Natural killer cell treated with Interleukin-12 subunit alpha and Interleukin-12 subunit beta and Interleukin-15 and Interleukin-18, amount 100 ng/mL, for 72 hours (primary cell): ENCODE measurements at regions not wholly inside any gene's neighbourhood (a gene's known extent, or its start where the extent isn't known, plus 50 kb on each side); places are given as distances from the start of the nearest gene placed in this dataset.
"Not testable (repeated sequence)": the region's sequence is repeated elsewhere in the genome, so short reads cannot be mapped to it uniquely, and the experiment has no call there.

Experiments used
- ATAC-seq, 2 donors: fragments of 150-1000 bp; cut with Tn5 transposase in 1 of 2; sonication (Bioruptor Pico), chemical (Tn5 transposase) in 1 of 2; 2 replicates each; pipeline ENCODE4 v1.10.0; 2021
- DNase-seq: peaks from one replicate; pipeline ENCODE4 v3.0.0; 2022; ENCODE audit warnings: low spot score
- H3K27ac Mint-ChIP-seq, 2 donors: 1 replicate in 1 of 2; 2 replicates in 1 of 2; pipeline ENCODE4 v1.8.0; 2022; ENCODE audit warnings: mixed read lengths in 2 of 2, mild to moderate bottlenecking in 1 of 2, moderate library complexity in 1 of 2
- H3K27me3 Mint-ChIP-seq, 2 donors: 1 replicate in 1 of 2; 2 replicates in 1 of 2; pipeline ENCODE4 v1.8.0; 2022; ENCODE audit warnings: mixed read lengths in 2 of 2
- H3K36me3 Mint-ChIP-seq: one replicate; pipeline ENCODE4 v1.8.0; 2022; ENCODE audit warnings: mixed read lengths
- H3K4me1 Mint-ChIP-seq, 2 donors: 1 replicate in 1 of 2; 2 replicates in 1 of 2; pipeline ENCODE4 v1.8.0; 2022; ENCODE audit warnings: low read depth in 2 of 2, mixed read lengths in 2 of 2, mild to moderate bottlenecking in 1 of 2
- H3K4me3 Mint-ChIP-seq: one replicate; pipeline ENCODE4 v1.8.0; 2022; ENCODE audit warnings: mixed read lengths
- H3K9me3 Mint-ChIP-seq: 2 replicates; pipeline ENCODE4 v1.8.0; 2022; ENCODE audit warnings: mixed read lengths

DNA sequence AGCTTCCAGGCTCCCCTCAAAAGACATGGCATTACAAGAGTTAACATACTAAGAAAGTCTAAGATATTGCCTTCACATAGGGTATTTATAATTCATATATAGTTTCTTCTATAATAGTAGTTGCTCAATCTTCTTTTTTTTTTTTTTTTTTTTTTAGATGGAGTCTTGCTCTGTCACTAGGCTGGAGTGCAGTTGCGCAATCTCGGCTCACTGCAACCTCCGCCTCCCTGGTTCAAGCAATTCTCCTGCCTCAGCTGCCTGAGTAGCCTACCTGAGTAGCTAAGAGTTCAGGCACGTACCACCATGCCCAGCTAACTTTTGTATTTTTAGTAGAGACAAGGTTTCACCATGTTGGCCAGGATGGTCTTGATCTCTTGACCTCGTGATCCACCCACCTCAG is 337.0 kb downstream of the FAM181B start:
- not testable (repeated sequence) for DNase-seq, H3K27ac Mint-ChIP-seq, ATAC-seq, H3K27me3 Mint-ChIP-seq, H3K36me3 Mint-ChIP-seq, H3K4me3 Mint-ChIP-seq, H3K4me1 Mint-ChIP-seq
- H3K9me3 Mint-ChIP-seq, result peaks cover 15% of the 10 kb centered on the region

DNA sequence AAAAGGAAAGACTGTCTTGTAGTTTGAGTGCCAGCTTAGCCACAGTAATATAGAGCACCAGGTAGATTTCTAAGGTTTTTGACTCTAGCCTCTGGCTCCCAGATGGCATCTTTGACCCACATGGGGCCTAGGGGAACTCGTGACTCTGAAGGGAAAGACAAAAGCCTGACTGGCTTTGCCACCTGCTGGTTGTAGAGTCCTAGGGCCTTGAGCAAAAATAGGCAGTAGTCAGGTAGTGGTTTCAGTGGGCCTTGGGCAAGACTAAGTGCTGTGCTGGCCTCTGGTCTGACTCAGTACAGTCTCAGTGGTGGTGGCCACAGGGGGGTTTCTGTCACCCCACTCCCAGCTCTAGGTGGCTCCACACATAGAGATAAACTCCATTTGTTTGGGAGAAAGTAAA is 349.4 kb downstream of the FAM181B start:
- no peak for DNase-seq

DNA sequence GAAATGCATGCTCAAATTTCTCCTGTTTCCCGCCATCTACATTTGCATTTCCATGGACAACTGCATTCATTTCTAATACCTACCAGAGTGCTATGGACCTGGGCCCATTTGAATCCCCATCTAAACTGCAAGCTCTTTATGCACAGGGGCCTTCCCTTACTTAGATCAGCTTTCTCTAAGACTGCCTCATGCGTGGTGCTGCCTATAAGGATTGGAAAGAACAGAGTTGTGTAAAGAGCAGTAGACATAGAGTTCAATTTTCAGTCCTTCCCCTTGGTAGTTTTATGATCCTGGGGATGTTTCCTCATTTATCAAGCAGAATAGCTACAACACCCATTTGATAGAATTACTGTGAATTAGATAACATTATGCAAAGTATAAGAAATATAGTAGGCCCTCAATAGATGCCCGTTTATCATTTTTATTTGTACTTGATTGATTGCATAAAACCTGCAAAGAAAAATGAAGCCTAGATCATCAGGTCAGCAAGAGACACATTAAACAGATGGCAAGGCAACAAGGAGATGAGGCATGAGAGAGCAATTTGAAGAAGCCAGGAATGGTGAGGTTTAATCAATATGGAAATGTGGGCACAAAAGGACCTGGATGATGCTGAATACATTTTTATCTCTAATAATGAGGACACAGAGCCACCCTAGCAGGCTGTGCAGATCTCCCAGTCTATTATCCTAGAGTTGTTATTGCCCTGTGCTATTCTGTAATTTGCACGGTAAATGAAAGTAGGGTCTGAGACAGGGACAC is 359.7 kb downstream of the FAM181B start:
- Mint-ChIP-seq H3K27ac (no peak overlapping the region), H3K4me1 (no peaks in the 10 kb centered on the region)
- no peak for DNase-seq

More for the DNA sequence above, 349.4 kb downstream of the FAM181B start:
- H3K4me1 Mint-ChIP-seq, result no peaks in the 10 kb centered on the region
- H3K4me3 Mint-ChIP-seq, result no peak overlapping the region
- no peak for ATAC-seq
- H3K36me3 Mint-ChIP-seq, result peaks cover 8% of the 10 kb centered on the region
- no peaks in the 10 kb centered on the region for H3K27me3 Mint-ChIP-seq
- peaks cover 15% of the 10 kb centered on the region for H3K9me3 Mint-ChIP-seq
- no peak overlapping the region for H3K27ac Mint-ChIP-seq

DNA sequence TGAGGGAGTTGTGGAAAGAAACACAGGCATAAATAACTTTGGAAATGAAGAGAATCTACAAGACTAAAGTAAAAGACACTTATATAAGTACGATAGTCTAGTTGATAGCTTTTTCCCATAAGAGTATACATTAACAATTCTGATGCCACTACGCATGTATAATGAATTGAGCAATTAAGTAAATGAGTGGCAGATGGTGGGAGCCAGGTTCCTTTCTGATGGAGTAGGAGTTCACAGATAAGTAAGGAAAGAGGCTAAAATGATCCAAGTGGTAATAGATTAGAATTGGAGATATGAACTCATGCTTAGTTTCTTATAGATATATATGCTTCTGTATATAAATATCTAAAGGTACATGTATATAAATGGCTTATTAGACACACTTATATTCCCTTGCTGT is 368.3 kb downstream of the FAM181B start:
- H3K27ac Mint-ChIP-seq, result no peak overlapping the region
- no peak overlapping the region for H3K4me3 Mint-ChIP-seq
- H3K27me3 Mint-ChIP-seq, result no peaks in the 10 kb centered on the region
- DNase-seq (no peak), ATAC-seq (no peak)
- no peaks in the 10 kb centered on the region for H3K4me1 Mint-ChIP-seq
- H3K9me3 Mint-ChIP-seq, result peaks cover 3% of the 10 kb centered on the region
- no peaks in the 10 kb centered on the region for H3K36me3 Mint-ChIP-seq

More for the DNA sequence above, 359.7 kb downstream of the FAM181B start:
- Mint-ChIP-seq H3K36me3 (no peaks in the 10 kb centered on the region), H3K9me3 (peaks cover 23% of the 10 kb centered on the region), H3K27me3 (no peaks in the 10 kb centered on the region), H3K4me3 (no peak overlapping the region)
- ATAC-seq, result no peak

DNA sequence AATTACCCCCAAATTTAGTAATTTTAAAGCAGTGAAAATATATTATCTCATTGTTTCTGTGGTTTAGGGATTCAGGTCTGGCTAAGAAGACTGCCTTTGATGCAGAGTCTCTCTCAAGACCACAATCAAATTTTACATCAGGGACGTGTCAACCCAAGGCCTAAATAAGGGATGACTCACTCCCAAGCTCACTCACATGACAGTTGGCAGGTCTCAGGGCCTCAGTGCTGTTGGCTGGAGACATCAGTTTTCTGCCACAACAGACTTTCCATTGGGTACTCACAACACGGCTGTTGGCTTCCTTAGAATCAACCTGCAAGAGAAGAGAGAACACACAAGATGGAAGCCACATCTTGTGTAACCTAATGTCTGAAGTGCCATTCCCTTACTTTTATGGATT is 377.3 kb downstream of the FAM181B start:
- Mint-ChIP-seq H3K4me1 (no peaks in the 10 kb centered on the region), H3K36me3 (no peaks in the 10 kb centered on the region), H3K27ac (no peak overlapping the region), H3K9me3 (peaks cover 2% of the 10 kb centered on the region), H3K4me3 (no peak overlapping the region), H3K27me3 (no peaks in the 10 kb centered on the region)
- no peak for ATAC-seq
- DNase-seq, result no peak

DNA sequence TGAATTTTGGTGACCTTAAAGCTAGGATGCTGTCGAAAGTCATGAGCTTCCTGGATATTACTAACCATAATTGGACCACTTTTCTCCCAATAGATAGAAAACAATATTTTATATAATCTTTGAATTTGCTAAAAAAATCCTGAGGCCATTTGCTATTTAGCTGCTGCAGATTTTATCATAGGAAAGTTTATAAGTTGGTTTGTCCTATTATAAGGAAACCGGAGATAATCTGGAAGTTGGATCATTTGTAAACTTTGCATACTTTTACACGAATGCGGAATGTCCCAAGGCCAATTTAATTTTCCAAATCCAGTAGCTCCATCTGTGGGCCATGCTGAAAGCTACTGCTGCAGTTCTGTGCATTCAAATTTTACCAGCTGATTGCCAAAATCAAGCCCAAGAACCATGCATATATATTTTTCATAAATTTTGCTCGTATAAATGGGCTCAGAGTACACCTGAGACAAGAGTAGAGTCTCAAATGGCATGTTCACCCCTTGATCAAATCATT is 378.3 kb downstream of the FAM181B start:
- ATAC-seq (no peak), DNase-seq (no peak)
- no peak overlapping the region for H3K4me3 Mint-ChIP-seq
- H3K27me3 Mint-ChIP-seq, result no peaks in the 10 kb centered on the region
- H3K36me3 Mint-ChIP-seq, result no peaks in the 10 kb centered on the region
- peaks cover 2% of the 10 kb centered on the region for H3K9me3 Mint-ChIP-seq
- no peak overlapping the region for H3K27ac Mint-ChIP-seq
- no peaks in the 10 kb centered on the region for H3K4me1 Mint-ChIP-seq

DNA sequence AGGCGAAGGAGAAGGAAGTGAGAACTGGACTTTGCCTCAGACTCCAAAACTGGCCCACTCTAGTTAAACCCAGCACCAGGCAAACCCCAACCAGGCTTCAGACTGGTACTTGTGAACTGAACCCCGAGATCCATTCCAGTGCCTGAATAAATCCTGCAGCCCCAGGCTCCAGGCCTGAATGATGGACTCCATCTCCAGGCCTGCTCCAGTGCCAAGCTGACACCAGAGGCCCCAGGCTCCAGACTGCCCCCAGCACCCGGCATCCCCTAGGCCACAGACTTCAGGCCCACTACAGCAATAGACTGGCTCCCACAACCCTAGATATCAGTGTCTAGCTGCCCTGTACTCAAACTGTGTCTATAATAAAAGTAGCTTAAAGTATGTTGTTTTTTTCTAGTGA is 406.8 kb downstream of the FAM181B start:
- no peak overlapping the region for H3K27ac Mint-ChIP-seq
- peaks cover 6% of the 10 kb centered on the region for H3K9me3 Mint-ChIP-seq
- no peaks in the 10 kb centered on the region for H3K4me1 Mint-ChIP-seq
- no peaks in the 10 kb centered on the region for H3K27me3 Mint-ChIP-seq
- H3K36me3 Mint-ChIP-seq, result no peaks in the 10 kb centered on the region
- ATAC-seq (no peak), DNase-seq (no peak)
- H3K4me3 Mint-ChIP-seq, result no peak overlapping the region

DNA sequence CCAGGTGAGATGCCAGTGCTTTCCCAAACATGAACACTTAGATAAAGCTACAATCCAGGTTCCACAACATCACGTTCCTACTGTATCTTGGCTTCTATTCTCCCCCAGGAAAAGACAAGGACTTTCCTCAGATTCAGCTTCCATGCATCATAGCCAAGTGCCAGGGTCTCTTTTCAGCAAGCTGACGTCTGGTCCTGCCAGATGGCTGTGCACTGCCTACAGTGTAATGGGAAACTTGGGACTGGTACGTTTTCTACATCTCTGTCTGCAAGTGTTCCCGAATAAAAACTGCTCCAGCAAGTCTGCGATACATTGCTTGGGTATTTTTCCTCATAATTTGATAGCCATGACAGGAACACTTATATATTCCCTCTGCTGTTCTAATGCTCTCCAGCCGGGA is 412.5 kb downstream of the FAM181B start:
- no peaks in the 10 kb centered on the region for H3K36me3 Mint-ChIP-seq
- no peak overlapping the region for H3K4me3 Mint-ChIP-seq
- no peaks in the 10 kb centered on the region for H3K9me3 Mint-ChIP-seq
- H3K27me3 Mint-ChIP-seq, result no peaks in the 10 kb centered on the region
- H3K27ac Mint-ChIP-seq, result no peak overlapping the region
- DNase-seq (no peak), ATAC-seq (no peak)
- H3K4me1 Mint-ChIP-seq, result no peaks in the 10 kb centered on the region

DNA sequence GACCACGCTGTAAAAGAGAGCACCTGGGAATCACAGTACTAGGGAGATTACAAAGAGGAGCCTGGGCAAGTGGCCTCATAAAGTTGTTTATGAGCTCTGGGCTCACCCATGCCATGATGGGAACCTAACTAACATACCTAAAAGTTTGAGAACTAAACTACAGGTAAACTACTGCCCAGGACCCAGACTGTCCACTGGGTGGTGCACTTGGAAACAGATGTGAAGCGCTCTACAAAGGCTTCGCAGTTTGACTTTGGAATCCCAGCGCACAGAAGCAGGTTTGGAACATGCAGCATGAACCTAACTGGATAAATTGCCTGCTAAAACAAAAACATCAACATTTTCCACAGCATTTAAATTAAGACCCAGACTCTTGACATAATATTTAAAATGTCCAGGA is 418.6 kb downstream of the FAM181B start:
- DNase-seq (no peak), ATAC-seq (no peak)
- Mint-ChIP-seq H3K4me1 (no peaks in the 10 kb centered on the region), H3K27ac (no peak overlapping the region), H3K9me3 (peaks cover 9% of the 10 kb centered on the region), H3K27me3 (no peaks in the 10 kb centered on the region), H3K4me3 (no peak overlapping the region), H3K36me3 (no peaks in the 10 kb centered on the region)

DNA sequence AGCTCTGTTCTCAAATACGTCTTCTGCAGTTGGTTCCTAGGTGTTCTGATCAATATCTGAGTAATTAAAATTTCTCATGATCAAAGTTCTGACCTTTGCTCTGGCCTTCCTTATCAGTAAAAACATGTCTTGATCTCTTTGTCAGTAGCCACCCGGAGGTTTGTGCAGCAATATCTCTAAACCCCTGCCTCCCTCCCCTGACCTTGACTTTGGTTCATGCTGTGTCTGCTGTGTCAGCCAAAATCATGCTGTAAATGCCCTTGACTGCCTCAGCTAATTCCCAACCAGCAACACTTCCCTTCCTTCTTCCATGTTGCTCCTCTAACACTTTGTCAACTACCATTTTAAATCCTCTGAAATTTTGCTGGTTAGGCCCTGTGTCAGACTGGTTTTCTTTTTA is 424.7 kb downstream of the FAM181B start:
- no peak overlapping the region for H3K4me3 Mint-ChIP-seq
- H3K9me3 Mint-ChIP-seq, result peaks cover 12% of the 10 kb centered on the region
- DNase-seq (no peak), ATAC-seq (no peak)
- no peaks in the 10 kb centered on the region for H3K36me3 Mint-ChIP-seq
- H3K27ac Mint-ChIP-seq, result no peak overlapping the region
- no peaks in the 10 kb centered on the region for H3K27me3 Mint-ChIP-seq
- H3K4me1 Mint-ChIP-seq, result no peaks in the 10 kb centered on the region

DNA sequence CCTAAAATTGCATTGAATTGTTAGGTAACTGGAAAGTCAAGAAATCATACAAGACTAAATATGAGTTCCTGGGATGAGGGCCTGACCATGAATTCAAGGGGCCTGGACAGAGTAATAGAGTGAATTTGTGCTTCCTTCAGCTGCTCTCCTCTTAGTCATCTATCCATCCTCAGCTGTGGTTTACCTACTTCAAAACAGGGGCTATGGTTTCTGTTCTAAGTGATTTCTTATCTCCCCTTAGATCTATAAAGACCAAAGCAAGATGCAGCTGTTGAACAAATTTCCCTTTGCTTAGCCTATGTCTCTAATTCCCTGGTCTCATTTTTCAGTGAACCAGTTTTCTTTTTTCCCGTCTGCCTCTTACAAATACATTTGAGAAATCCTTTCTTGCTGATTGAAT is 428.5 kb downstream of the FAM181B start:
- no peaks in the 10 kb centered on the region for H3K4me1 Mint-ChIP-seq
- no peaks in the 10 kb centered on the region for H3K36me3 Mint-ChIP-seq
- no peak for DNase-seq
- ATAC-seq, result no peak
- H3K27ac Mint-ChIP-seq, result no peak overlapping the region
- no peaks in the 10 kb centered on the region for H3K27me3 Mint-ChIP-seq
- H3K9me3 Mint-ChIP-seq, result peaks cover 6% of the 10 kb centered on the region
- no peak overlapping the region for H3K4me3 Mint-ChIP-seq

DNA sequence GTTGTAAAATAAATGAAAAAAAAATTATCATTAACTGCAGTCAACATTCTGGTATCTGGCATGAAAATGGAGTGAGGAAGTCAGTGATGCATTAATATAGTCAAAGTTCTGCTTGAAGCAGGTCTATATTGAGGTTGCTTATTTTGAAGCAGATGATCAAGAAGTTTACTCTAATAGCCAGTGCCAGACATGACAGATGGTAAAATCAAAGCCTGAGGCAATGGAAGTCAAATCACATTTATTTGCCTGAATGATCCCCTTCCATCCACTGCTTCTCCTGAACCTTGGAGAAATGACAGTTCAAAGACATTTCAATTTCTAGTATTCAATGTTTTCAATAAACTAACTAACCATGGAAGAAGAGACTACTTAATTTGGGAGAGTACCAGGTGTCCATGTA is 430.0 kb downstream of the FAM181B start:
- H3K27me3 Mint-ChIP-seq, result no peaks in the 10 kb centered on the region
- no peak for DNase-seq
- no peak for ATAC-seq
- peaks cover 5% of the 10 kb centered on the region for H3K9me3 Mint-ChIP-seq
- H3K36me3 Mint-ChIP-seq, result no peaks in the 10 kb centered on the region
- H3K27ac Mint-ChIP-seq, result no peak overlapping the region
- no peaks in the 10 kb centered on the region for H3K4me1 Mint-ChIP-seq
- H3K4me3 Mint-ChIP-seq, result no peak overlapping the region

DNA sequence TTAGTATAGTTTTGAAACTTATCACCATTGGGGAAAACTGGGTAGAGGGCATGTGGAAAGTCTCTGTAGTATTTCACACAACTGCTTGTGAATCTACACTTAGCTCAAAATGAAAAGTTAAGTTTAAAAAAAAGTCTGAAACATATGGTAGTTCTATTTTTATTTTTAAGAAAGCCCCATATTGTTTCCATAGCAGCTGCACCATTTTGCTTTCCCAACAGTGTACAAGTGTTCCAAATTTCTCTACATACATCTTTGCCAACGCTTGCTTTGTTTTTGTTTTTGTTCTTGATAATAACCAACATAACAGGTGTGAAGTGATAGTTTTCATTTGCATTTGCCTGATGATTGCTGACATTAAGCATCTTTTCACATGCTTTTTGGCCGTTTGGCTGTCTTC is 445.2 kb downstream of the FAM181B start:
- ATAC-seq, result no peak
- Mint-ChIP-seq H3K4me3 (no peak overlapping the region), H3K36me3 (no peaks in the 10 kb centered on the region), H3K4me1 (no peaks in the 10 kb centered on the region), H3K27me3 (no peaks in the 10 kb centered on the region), H3K9me3 (peaks cover 13% of the 10 kb centered on the region), H3K27ac (no peak overlapping the region)
- no peak for DNase-seq

DNA sequence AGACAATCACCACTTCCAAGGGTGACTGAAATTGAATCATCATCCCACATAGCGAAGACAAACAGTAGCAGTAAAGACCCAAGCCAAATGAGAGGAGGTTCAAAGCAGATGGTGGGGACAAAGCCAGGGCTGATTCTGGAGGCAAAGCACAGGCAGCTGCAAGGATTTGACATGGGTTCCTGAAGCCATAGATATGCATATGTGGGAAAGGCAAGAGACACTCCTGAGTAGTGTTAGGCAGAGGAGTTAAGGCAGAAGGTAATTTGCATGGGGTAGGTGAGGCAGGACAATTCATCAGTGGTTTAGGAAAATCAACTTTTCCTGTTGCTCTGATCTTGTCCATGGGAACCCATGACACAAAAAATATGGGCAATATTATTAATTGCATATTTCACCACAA is 462.8 kb downstream of the FAM181B start:
- ATAC-seq, result no peak
- no peaks in the 10 kb centered on the region for H3K4me1 Mint-ChIP-seq
- H3K27me3 Mint-ChIP-seq, result no peaks in the 10 kb centered on the region

DNA sequence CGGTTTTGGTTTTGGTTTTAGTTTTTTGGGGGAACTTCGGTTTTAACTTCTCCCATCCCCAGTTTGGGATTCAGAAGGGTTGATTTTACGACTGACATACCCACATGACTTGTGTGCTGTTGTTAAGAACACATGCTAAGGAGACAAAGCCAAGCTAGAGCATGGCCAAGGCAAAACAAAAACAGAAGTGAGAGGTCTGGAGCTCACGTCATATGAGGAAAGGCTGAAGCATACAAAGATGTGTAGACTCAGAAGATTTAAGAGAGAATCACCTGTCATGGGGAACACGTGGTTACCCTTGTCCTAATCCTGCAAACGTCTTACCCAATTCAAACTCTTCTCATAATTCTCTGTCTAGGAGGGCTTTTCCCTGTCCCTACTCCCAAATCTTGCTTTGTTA is 465.0 kb downstream of the FAM181B start:
- no peak for DNase-seq
- Mint-ChIP-seq H3K36me3 (no peaks in the 10 kb centered on the region), H3K9me3 (peaks cover 11% of the 10 kb centered on the region), H3K4me3 (no peak overlapping the region), H3K27ac (no peak overlapping the region), H3K27me3 (no peaks in the 10 kb centered on the region), H3K4me1 (no peaks in the 10 kb centered on the region)
- ATAC-seq, result no peak

More for the DNA sequence above, 462.8 kb downstream of the FAM181B start:
- DNase-seq, result no peak
- H3K4me3 Mint-ChIP-seq, result no peak overlapping the region
- H3K36me3 Mint-ChIP-seq, result no peaks in the 10 kb centered on the region
- H3K27ac Mint-ChIP-seq, result no peak overlapping the region
- peaks cover 14% of the 10 kb centered on the region for H3K9me3 Mint-ChIP-seq
